ENCODE measurements at regions not wholly inside any gene's neighbourhood (a gene's known extent, or its start where the extent isn't known, plus 50 kb on each side); places are given as distances from the start of the nearest gene placed in this dataset.
"Not testable (repeated sequence)": the region's sequence is repeated elsewhere in the genome, so short reads cannot be mapped to it uniquely, and the experiment has no call there.

DNA sequence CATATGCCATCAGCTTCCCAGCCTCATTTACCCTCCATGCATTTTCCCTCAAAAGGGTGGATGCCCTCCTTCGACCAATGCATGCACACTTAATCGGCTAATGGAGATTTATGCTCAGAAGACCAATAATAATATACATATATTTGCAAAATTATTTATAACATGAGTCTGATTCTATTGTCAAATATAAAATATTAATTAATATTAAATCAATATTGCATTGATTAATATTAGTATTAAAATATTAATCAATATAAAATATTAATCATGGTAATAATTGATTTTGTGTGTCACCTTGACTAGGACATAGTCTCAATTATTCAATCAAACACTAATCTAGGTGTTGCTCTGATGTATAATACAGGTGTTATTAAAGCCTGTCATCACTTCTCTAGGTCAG, 1282.5 kb downstream of the TMEM121 start:
- Mint-ChIP-seq H3K36me3 (ENCODE audit: low read depth) (no peaks in the 10 kb centered on the region), H3K4me3 (no peak overlapping the region), H3K9me3 (peaks cover 47% of the 10 kb centered on the region), H3K4me1 (ENCODE audit: low read depth) (no peaks in the 10 kb centered on the region), H3K27ac (no peak overlapping the region), H3K27me3 (ENCODE audit: insufficient read depth) (peaks cover 2% of the 10 kb centered on the region; the same call in 1 of the 2 replicates)
- no peak for DNase-seq
- TF ChIP-seq, protein P1, sequence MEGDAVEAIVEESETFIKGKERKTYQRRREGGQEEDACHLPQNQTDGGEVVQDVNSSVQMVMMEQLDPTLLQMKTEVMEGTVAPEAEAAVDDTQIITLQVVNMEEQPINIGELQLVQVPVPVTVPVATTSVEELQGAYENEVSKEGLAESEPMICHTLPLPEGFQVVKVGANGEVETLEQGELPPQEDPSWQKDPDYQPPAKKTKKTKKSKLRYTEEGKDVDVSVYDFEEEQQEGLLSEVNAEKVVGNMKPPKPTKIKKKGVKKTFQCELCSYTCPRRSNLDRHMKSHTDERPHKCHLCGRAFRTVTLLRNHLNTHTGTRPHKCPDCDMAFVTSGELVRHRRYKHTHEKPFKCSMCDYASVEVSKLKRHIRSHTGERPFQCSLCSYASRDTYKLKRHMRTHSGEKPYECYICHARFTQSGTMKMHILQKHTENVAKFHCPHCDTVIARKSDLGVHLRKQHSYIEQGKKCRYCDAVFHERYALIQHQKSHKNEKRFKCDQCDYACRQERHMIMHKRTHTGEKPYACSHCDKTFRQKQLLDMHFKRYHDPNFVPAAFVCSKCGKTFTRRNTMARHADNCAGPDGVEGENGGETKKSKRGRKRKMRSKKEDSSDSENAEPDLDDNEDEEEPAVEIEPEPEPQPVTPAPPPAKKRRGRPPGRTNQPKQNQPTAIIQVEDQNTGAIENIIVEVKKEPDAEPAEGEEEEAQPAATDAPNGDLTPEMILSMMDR (IDR thresholded peaks at IDR 0.05) = no peak

DNA sequence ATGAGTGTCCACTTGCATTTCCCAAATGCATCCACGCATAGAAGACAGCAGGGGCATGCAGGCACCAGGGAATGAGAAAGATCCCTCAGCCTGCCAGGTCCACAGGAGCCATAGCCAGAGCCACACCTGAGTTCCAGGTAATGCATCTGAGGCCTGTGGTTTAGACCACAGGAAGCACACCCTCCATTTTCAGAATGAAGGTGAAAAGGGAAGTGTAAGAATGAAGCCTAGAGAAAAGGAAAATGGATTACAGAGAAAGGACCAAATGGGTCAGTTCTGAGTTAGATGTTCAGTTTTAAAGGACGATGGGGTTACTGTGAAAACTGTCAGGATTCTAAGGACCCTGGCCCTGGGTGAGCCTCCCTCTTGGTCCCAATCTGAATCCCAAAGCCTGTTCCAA, 1283.2 kb downstream of the TMEM121 start:
- Mint-ChIP-seq H3K4me1 (ENCODE audit: low read depth) (no peaks in the 10 kb centered on the region), H3K27me3 (ENCODE audit: insufficient read depth) (peaks cover 2% of the 10 kb centered on the region; the same call in 1 of the 2 replicates), H3K4me3 (no peak overlapping the region), H3K36me3 (ENCODE audit: low read depth) (no peaks in the 10 kb centered on the region), H3K27ac (no peak overlapping the region), H3K9me3 (peaks cover 49% of the 10 kb centered on the region)
- no peak for DNase-seq
- TF ChIP-seq, protein P1 (IDR thresholded peaks at IDR 0.05) = no peak

DNA sequence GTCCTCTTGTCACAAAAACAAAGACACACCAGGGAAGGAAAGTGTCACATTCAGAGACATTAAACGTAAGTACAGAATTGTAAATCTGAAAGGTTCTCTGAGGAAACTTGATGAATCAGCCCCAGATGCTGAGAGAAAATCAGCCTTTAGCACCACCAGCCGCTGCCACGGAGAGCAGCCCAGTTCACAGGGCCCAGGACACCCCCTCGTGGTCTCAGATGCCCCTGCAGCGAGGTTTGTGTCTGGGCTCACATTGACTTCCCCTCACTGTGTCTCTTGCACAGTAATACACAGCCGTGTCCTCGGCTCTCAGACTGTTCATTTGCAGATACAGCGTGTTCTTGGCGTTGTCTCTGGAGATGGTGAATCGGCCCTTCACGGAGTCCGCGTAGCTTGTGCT, 1283.8 kb downstream of the TMEM121 start:
- H3K27me3 Mint-ChIP-seq (ENCODE audit: insufficient read depth); H3K4me1 Mint-ChIP-seq (ENCODE audit: low read depth); H3K27ac Mint-ChIP-seq; DNase-seq; H3K4me3 Mint-ChIP-seq; H3K36me3 Mint-ChIP-seq (ENCODE audit: low read depth): not testable (repeated sequence)
- H3K9me3 Mint-ChIP-seq = peaks cover 51% of the 10 kb centered on the region

DNA sequence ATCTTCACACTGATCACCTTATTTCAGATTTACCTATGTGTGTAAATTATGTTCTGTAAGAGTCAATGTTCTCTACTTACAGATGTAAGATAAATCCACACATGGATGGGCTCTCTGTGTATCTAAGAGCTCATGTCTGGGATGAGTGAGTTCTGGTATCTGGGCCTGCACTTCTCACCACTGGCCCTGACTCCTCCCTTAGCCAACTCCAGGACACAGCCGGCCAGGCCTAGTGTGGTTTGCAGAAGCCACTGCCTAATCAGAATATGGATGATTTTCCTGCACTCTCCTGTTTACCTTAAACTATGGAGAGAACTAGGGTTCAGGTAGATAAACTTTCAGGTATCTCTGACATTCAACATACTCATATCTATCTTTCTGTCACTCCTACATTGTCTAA, 1284.8 kb downstream of the TMEM121 start:
- Mint-ChIP-seq H3K36me3 (ENCODE audit: low read depth) (no peaks in the 10 kb centered on the region), H3K27ac (no peak overlapping the region), H3K9me3 (peaks cover 44% of the 10 kb centered on the region), H3K4me3 (no peak overlapping the region), H3K4me1 (ENCODE audit: low read depth) (no peaks in the 10 kb centered on the region), H3K27me3 (ENCODE audit: insufficient read depth) (peaks cover 2% of the 10 kb centered on the region; the same call in 1 of the 2 replicates)
- TF ChIP-seq, protein P1 (IDR thresholded peaks at IDR 0.05) = no peak
- no peak for DNase-seq

DNA sequence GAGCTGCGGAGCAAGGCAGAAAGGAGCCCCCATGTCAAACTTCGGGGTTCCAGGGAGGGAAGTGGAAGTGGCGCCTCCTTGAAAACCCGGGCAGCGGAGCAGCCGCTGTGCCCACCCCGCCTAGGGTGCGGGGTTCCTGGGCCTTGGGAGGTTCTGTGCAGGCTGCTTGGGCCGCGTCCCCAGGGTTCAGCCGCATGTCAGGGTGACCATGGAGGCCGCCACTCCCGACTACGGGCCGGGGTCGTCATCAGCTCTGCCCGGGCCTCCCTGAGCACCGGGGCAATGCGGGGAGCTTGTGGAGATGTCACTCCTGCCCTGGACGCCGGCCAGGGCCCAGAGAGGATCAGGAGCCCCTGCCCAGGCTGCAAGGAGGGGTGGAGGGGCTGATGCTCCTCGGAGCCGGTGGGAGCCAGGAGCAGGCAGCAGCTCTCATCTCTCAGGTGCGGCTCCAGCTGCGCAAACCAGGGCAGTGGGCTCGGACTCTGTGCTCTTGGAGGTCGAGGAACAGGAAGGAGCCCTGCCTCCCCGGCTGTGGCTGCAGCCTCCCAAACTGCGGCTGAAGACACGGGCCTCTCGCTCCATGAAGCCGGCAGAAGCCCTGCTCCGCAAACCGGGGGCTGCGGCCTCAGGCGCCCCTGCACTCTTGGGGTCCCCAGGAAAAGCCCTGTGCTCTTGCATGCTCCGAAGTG, 1286.5 kb downstream of the TMEM121 start:
- Mint-ChIP-seq H3K4me1 (ENCODE audit: low read depth) (no peaks in the 10 kb centered on the region), H3K27ac (no peak overlapping the region), H3K4me3 (no peak overlapping the region), H3K9me3 (peaks cover 40% of the 10 kb centered on the region), H3K36me3 (ENCODE audit: low read depth) (no peaks in the 10 kb centered on the region), H3K27me3 (ENCODE audit: insufficient read depth) (peaks cover 2% of the 10 kb centered on the region; the same call in 1 of the 2 replicates)
- DNase-seq = no peak
- TF ChIP-seq, protein P1 (IDR thresholded peaks at IDR 0.05) = no peak

DNA sequence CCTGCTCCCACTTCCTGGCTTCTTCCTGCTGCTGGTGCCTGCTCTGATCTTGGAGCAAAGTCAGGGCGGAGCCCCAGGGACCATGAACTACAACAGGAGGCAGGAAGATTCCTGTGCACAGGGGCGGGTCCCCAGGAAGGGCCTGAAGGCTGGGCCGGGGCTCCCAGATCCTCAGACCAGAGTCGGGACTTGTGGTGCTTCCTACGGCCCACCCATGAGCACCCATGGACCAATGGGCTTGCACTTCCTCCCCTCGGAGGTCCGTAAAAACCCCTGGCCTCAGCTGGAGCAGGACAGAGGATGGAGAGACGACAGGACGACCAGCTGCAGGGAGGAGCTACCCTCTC, 1287.1 kb downstream of the TMEM121 start:
- Mint-ChIP-seq H3K36me3 (ENCODE audit: low read depth) (no peaks in the 10 kb centered on the region), H3K27ac (no peak overlapping the region), H3K27me3 (ENCODE audit: insufficient read depth) (peaks cover 2% of the 10 kb centered on the region; the same call in 1 of the 2 replicates), H3K4me3 (no peak overlapping the region), H3K4me1 (ENCODE audit: low read depth) (no peaks in the 10 kb centered on the region), H3K9me3 (peaks cover 36% of the 10 kb centered on the region)
- TF ChIP-seq, protein P1 (IDR thresholded peaks at IDR 0.05) = no peak
- DNase-seq = no peak
